ENCODE measurements at regions not wholly inside any gene's neighbourhood (a gene's known extent, or its start where the extent isn't known, plus 50 kb on each side); places are given as distances from the start of the nearest gene placed in this dataset.

- H3K27me3 Mint-ChIP-seq (ENCODE audit: unreplicated experiment) = no peaks in the 10 kb centered on the region
- H3K36me3 Mint-ChIP-seq (ENCODE audit: low read depth, unreplicated experiment) = no peaks in the 10 kb centered on the region
- H3K4me3 Mint-ChIP-seq (ENCODE audit: unreplicated experiment) = no peak overlapping the region
- no peak for TF ChIP-seq CTCF (IDR thresholded peaks at IDR 0.05; ENCODE audit: unreplicated experiment)
- no peak for DNase-seq (ENCODE audit: low spot score)
- no peak overlapping the region for H3K27ac Mint-ChIP-seq (ENCODE audit: unreplicated experiment)
- no peaks in the 10 kb centered on the region for H3K9me3 Mint-ChIP-seq (ENCODE audit: unreplicated experiment)
- no peaks in the 10 kb centered on the region for H3K4me1 Mint-ChIP-seq (ENCODE audit: unreplicated experiment)
Measured at GRCh38 chr18:65287652-65288051, 463.2 kb upstream of the CDH7 start.

GRCh38 chr18:65282096-65282495 is 468.7 kb upstream of the CDH7 start:
- H3K27me3 Mint-ChIP-seq (ENCODE audit: unreplicated experiment) = no peaks in the 10 kb centered on the region
- H3K4me1 Mint-ChIP-seq (ENCODE audit: unreplicated experiment) = no peaks in the 10 kb centered on the region
- no peaks in the 10 kb centered on the region for H3K36me3 Mint-ChIP-seq (ENCODE audit: low read depth, unreplicated experiment)
- H3K27ac Mint-ChIP-seq (ENCODE audit: unreplicated experiment) = no peak overlapping the region
- no peak for TF ChIP-seq CTCF (IDR thresholded peaks at IDR 0.05; ENCODE audit: unreplicated experiment)
- no peak for DNase-seq (ENCODE audit: low spot score)
- H3K4me3 Mint-ChIP-seq (ENCODE audit: unreplicated experiment) = no peak overlapping the region
- H3K9me3 Mint-ChIP-seq (ENCODE audit: unreplicated experiment) = no peaks in the 10 kb centered on the region

- TF ChIP-seq CTCF (IDR thresholded peaks at IDR 0.05; ENCODE audit: unreplicated experiment) = no peak
Measured at GRCh38 chr18:65279668-65280305, 471.0 kb upstream of the CDH7 start.

GRCh38 chr18:65278939-65279667 is 471.7 kb upstream of the CDH7 start:
- Mint-ChIP-seq H3K4me1 (ENCODE audit: unreplicated experiment) (no peaks in the 10 kb centered on the region), H3K9me3 (ENCODE audit: unreplicated experiment) (no peaks in the 10 kb centered on the region), H3K27me3 (ENCODE audit: unreplicated experiment) (no peaks in the 10 kb centered on the region), H3K27ac (ENCODE audit: unreplicated experiment) (no peak overlapping the region), H3K36me3 (ENCODE audit: low read depth, unreplicated experiment) (no peaks in the 10 kb centered on the region), H3K4me3 (ENCODE audit: unreplicated experiment) (no peak overlapping the region)
- TF ChIP-seq CTCF (IDR thresholded peaks at IDR 0.05; ENCODE audit: unreplicated experiment) = no peak
- no peak for DNase-seq (ENCODE audit: low spot score)

More at GRCh38 chr18:65279668-65280305, 471.0 kb upstream of the CDH7 start:
- no peak for DNase-seq (ENCODE audit: low spot score)
- Mint-ChIP-seq H3K9me3 (ENCODE audit: unreplicated experiment) (no peaks in the 10 kb centered on the region), H3K36me3 (ENCODE audit: low read depth, unreplicated experiment) (no peaks in the 10 kb centered on the region), H3K4me3 (ENCODE audit: unreplicated experiment) (no peak overlapping the region), H3K27me3 (ENCODE audit: unreplicated experiment) (no peaks in the 10 kb centered on the region), H3K27ac (ENCODE audit: unreplicated experiment) (no peak overlapping the region), H3K4me1 (ENCODE audit: unreplicated experiment) (no peaks in the 10 kb centered on the region)

- Mint-ChIP-seq H3K27ac (ENCODE audit: unreplicated experiment) (no peak overlapping the region), H3K4me1 (ENCODE audit: unreplicated experiment) (no peaks in the 10 kb centered on the region), H3K36me3 (ENCODE audit: low read depth, unreplicated experiment) (no peaks in the 10 kb centered on the region), H3K9me3 (ENCODE audit: unreplicated experiment) (no peaks in the 10 kb centered on the region), H3K27me3 (ENCODE audit: unreplicated experiment) (no peaks in the 10 kb centered on the region), H3K4me3 (ENCODE audit: unreplicated experiment) (no peak overlapping the region)
- no peak for TF ChIP-seq CTCF (IDR thresholded peaks at IDR 0.05; ENCODE audit: unreplicated experiment)
- no peak for DNase-seq (ENCODE audit: low spot score)
Measured at GRCh38 chr18:65269375-65269774, 481.4 kb upstream of the CDH7 start.

Data from endothelial cell (in vitro differentiated cells).